Heart right ventricle (tissue), 16 donors: ENCODE measurements at regions not wholly inside any gene's neighbourhood (a gene's known extent, or its start where the extent isn't known, plus 50 kb on each side); places are given as distances from the start of the nearest gene placed in this dataset.

Experiments used
- ATAC-seq, 8 donors: fragments of 200-7000 bp; cut with Tn5 transposase; one replicate each; pipeline ENCODE4 v1.9.1; 2020; ENCODE audit warnings: mild to moderate bottlenecking in 8 of 8, moderate library complexity in 8 of 8, moderate number of reproducible peaks in 1 of 8
- DNase-seq, 2 donors: peaks; one replicate each; pipeline ENCODE4 v3.0.0-alpha.2; 2020
- H3K27ac ChIP-seq, 10 donors: fragments of 200-600 bp; sonication (generic) in 2 of 10; one replicate each; pipeline versions ENCODE4 v1.5.0 to v1.8.0; 2020 to 2022; ENCODE audit warnings: mild to moderate bottlenecking in 3 of 10
- H3K27me3 ChIP-seq, 7 donors: fragments of 200-600 bp; one replicate each; pipeline ENCODE4 v1.8.0; 2021 to 2022; ENCODE audit warnings: mild to moderate bottlenecking in 2 of 7
- H3K36me3 ChIP-seq, 9 donors: fragments of 200-600 bp; sonication (generic) in 1 of 9; one replicate each; pipeline versions ENCODE4 v1.5.0 to v1.8.0; 2020 to 2022; ENCODE audit warnings: mild to moderate bottlenecking in 2 of 9
- H3K4me1 ChIP-seq, 9 donors: fragments of 200-600 bp; sonication (generic) in 1 of 9; one replicate each; pipeline versions ENCODE4 v1.5.0 to v1.8.0; 2020 to 2022; ENCODE audit warnings: mild to moderate bottlenecking in 4 of 9
- H3K4me3 ChIP-seq, 10 donors: fragments of 200-600 bp; sonication (generic) in 2 of 10; one replicate each; pipeline versions ENCODE4 v1.5.0 to v1.8.0; 2020 to 2022; ENCODE audit warnings: mild to moderate bottlenecking in 7 of 10, moderate library complexity in 2 of 10
- H3K9me3 ChIP-seq, 11 donors: fragments of 200-600 bp in 10 of 11; sonication (generic) in 2 of 11; one replicate each; pipeline versions ENCODE4 v1.5.0 to v1.8.0; 2013 to 2022; ENCODE audit warnings: mild to moderate bottlenecking in 2 of 11, control low read depth in 1 of 11, moderate library complexity in 1 of 11
- WGBS, 2 donors: extraction: QIAGEN DNeasy Blood & Tissue Kit; methylation state at CpG; one replicate each; pipeline ENCODE4 v1.1.7; 2013; ENCODE audit warnings: inconsistent platforms in 1 of 2; 5-methylcytosine and 5-hydroxymethylcytosine counted together
- intact Hi-C, 10 donors: fragments of 100-400 bp; cut with DNase I; formaldehyde crosslinking; loops; one replicate each; pipeline versions ENCODE4 v1.11.1 to v1.14.2; 2022
- TF ChIP-seq, protein P1 (sequence below), 9 donors: fragments of 200-600 bp; sonication (generic) in 2 of 9; IDR thresholded peaks; one replicate each; pipeline versions ENCODE4 v1.5.0 to v1.8.0; 2021 to 2022; ENCODE audit warnings: antibody characterized with exemption in 9 of 9, mild to moderate bottlenecking in 5 of 9, moderate library complexity in 1 of 9
- donor health status: Arrhythmogenic right ventricular cardiomyopathy.
- donor health status: ischemic (EF 13 %, LVEDD 7.1; RV severe dilation, severe dysfunction).
- donor health status: healthy with polysubstance abuse.
- donor health status: DM: no; HTN: yes; CAD: no.
- donor health status: DM: no; HTN: no; CAD: no.
- donor health status: ischemic (EF 25% LVEDD 6.9; RV normal size, moderate dysfunction).
- donor health status: ischemic (EF 25% LVEDD 5.7; RV mildly dilated, moderate dysfunction).
- donor health status: healthy.
- donor health status: DM: yes; HTN: yes; CAD: no.
- donor health status: Ischemic cardiomyopathy.
- donor health status: ischemic (EF 35%, LVEDD 5.7; RV mildly dilated, moderate dysfunction).
- donor health status: nonischemic (EF 11% LVEDD 7.7; RV severe dilation, severe dysfunction).
- donor health status: DM: yes; HTN: yes; CAD: no.
- donor health status: PGD.
- donor health status: ischemic (EF 29% LVEDD 5.4; RV normal size, mild dysfunction).
- donor health status: nonischemic (EF 23%, LVEDD 6.1; RV moderate dilation, normal function).

DNA sequence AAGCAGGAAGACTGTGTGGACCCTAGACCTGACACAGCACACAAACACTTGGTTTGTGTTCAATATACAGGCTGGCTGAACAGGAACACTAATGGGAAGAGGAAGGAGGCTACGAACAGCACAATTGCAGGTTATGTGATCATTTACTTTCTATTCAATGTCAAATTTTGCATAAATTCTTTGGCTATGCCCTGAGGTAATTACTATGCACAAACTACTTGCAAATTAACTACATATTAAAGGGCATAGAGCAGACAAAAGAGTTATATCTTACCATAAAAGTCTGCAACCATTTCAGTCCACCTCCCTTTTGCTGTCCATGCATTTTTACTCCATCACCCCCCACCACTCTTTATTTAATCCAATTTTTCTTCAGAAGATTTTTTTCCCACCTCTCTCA, 291.2 kb upstream of the TMTC1 start:
- TF ChIP-seq, protein P1, sequence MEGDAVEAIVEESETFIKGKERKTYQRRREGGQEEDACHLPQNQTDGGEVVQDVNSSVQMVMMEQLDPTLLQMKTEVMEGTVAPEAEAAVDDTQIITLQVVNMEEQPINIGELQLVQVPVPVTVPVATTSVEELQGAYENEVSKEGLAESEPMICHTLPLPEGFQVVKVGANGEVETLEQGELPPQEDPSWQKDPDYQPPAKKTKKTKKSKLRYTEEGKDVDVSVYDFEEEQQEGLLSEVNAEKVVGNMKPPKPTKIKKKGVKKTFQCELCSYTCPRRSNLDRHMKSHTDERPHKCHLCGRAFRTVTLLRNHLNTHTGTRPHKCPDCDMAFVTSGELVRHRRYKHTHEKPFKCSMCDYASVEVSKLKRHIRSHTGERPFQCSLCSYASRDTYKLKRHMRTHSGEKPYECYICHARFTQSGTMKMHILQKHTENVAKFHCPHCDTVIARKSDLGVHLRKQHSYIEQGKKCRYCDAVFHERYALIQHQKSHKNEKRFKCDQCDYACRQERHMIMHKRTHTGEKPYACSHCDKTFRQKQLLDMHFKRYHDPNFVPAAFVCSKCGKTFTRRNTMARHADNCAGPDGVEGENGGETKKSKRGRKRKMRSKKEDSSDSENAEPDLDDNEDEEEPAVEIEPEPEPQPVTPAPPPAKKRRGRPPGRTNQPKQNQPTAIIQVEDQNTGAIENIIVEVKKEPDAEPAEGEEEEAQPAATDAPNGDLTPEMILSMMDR (IDR thresholded peaks at IDR 0.05) = no peak
- Histone ChIP-seq H3K27me3 (no peaks in the 10 kb centered on the region), H3K27ac (no peak overlapping the region), H3K4me3 (no peak overlapping the region), H3K9me3 (no peaks in the 10 kb centered on the region), H3K4me1 (no peaks in the 10 kb centered on the region), H3K36me3 (no peaks in the 10 kb centered on the region)
- intact Hi-C loops = no loop called here
- DNase-seq (no peak), ATAC-seq (no peak)
- WGBS, 2 donors = 77 to 78% methylated on average over 1 of the region's 1 CpG

DNA sequence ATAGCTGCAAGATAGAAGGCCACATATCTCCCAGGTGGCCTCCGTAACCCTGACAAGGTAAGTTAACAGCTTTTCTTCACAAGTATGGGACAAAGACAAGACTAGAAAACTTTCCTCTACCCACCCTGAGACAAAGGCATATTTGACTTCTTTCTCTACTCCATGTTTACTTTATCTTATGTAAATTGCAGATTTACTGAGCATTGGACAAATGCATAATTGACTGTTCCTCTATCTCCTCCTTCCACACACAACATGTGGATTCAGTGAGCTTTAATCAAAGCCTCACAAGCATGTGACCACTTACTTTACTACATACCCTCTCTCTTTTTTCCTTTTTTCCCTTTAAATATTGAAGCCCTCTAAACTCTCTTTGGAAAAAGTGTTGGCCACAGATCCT, 289.1 kb upstream of the TMTC1 start:
- H3K27me3 ChIP-seq = no peaks in the 10 kb centered on the region
- DNase-seq (no peak), ATAC-seq (no peak)
- no peaks in the 10 kb centered on the region for H3K36me3 ChIP-seq
- no peaks in the 10 kb centered on the region for H3K4me1 ChIP-seq
- H3K27ac ChIP-seq = no peak overlapping the region
- intact Hi-C loops = no loop called here
- peaks cover 0 to 11% (median 0%) of the 10 kb centered on the region in 11 donors for H3K9me3 ChIP-seq
- no peak overlapping the region for H3K4me3 ChIP-seq
- TF ChIP-seq, protein P1 (IDR thresholded peaks at IDR 0.05) = no peak
- 88 to 89% methylated on average over 1 of the region's 1 CpG for WGBS, 2 donors

DNA sequence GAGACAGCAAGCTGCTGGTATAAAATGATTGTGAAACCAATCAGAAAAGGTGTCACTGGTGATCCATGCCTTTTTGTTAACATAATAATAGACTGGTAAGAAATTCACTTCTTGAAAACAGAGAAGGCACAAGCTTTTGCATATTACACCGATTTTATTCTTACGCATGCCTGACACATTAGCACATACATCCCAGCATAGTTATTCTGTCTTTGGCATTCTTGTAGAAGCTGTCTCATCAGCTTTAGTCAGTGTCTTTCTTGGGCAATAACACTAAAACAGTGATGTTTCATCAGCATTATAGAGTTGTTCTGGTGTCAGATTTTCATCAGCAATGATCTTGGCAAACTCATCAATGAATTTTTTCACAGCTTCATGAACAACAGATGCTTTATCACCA, 283.4 kb upstream of the TMTC1 start:
- TF ChIP-seq, protein P1 (IDR thresholded peaks at IDR 0.05) = no peak
- Histone ChIP-seq H3K4me3 (no peak overlapping the region), H3K36me3 (no peaks in the 10 kb centered on the region), H3K27ac (no peak overlapping the region), H3K27me3 (no peaks in the 10 kb centered on the region), H3K9me3 (peaks cover 0 to 21% (median 0%) of the 10 kb centered on the region in 11 donors), H3K4me1 (no peaks in the 10 kb centered on the region)
- intact Hi-C loops = no loop called here
- WGBS, 2 donors = 95 to 97% methylated on average over 2 of the region's 2 CpGs
- DNase-seq = no peak
- no peak for ATAC-seq

DNA sequence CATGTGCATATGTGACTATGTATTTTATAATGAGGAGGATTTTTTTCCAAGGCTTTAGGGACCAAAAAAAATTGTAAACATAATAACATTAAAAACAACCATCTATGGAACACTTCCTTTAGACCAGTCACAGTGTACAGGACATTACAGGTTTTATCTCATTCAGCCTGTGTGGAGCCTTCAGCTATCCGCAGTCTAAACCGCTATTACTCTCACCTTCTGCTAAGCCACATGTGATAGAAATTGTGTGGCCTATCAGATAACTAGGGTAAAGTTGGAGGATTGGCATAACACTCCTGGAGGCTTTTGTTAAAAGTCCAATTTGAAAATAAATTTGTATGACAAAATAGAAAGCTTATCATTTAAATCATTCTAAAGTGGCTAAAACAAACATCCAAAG, 281.2 kb upstream of the TMTC1 start:
- intact Hi-C loops = no loop called here
- ATAC-seq (no peak), DNase-seq (no peak)
- H3K27ac ChIP-seq = no peak overlapping the region
- no peaks in the 10 kb centered on the region for H3K27me3 ChIP-seq
- TF ChIP-seq, protein P1 (IDR thresholded peaks at IDR 0.05) = no peak
- peak overlapping the region in 2 of 10 donors; percentile 17 for H3K4me3 ChIP-seq
- no peaks in the 10 kb centered on the region for H3K4me1 ChIP-seq
- H3K36me3 ChIP-seq = no peaks in the 10 kb centered on the region
- WGBS, 2 donors = 91 to 92% methylated on average over 2 of the region's 2 CpGs
- H3K9me3 ChIP-seq = peaks cover 0 to 21% (median 0%) of the 10 kb centered on the region in 11 donors
